Activated T-cell treated with anti-CD3 and anti-CD28 coated beads, Interleukin-2, amount 50 U/mL, for 48 hours (primary cell): ENCODE measurements at regions not wholly inside any gene's neighbourhood (a gene's known extent, or its start where the extent isn't known, plus 50 kb on each side); places are given as distances from the start of the nearest gene placed in this dataset.

Experiments used
- DNase-seq, 2 experiments: peaks; one replicate each; pipeline ENCODE4 v3.0.0-alpha.2; 2020

- no peak for DNase-seq
These were observed 162.0 kb upstream of the SOX4 start for GRCh38 chr6:21431526-21431925.

- no peak for DNase-seq
These were observed 156.9 kb upstream of the SOX4 start for GRCh38 chr6:21436625-21437024.

- DNase-seq, result no peak
These were observed 156.0 kb upstream of the SOX4 start for GRCh38 chr6:21437581-21437980.

- peak; percentile 54 to 59 for DNase-seq
These were observed 155.1 kb upstream of the SOX4 start for GRCh38 chr6:21438237-21438985.

GRCh38 chr6:21438986-21439352 lies 154.6 kb upstream of the SOX4 start:
- no peak for DNase-seq

- peak in 1 of 2 experiments; percentile 25 for DNase-seq
These were observed 152.2 kb upstream of the SOX4 start for GRCh38 chr6:21441386-21441785.

- DNase-seq, result no peak
These were observed 150.7 kb upstream of the SOX4 start for GRCh38 chr6:21442874-21443273.

- no peak for DNase-seq
These were observed 148.8 kb upstream of the SOX4 start for GRCh38 chr6:21444711-21445260.

GRCh38 chr6:21447987-21448386 lies 145.6 kb upstream of the SOX4 start:
- no peak for DNase-seq

GRCh38 chr6:21448485-21449109 lies 145.0 kb upstream of the SOX4 start:
- DNase-seq, result no peak

GRCh38 chr6:21450149-21450548 lies 143.4 kb upstream of the SOX4 start:
- DNase-seq, result no peak

- DNase-seq, result no peak
These were observed 142.9 kb upstream of the SOX4 start for GRCh38 chr6:21450628-21451027.

- no peak for DNase-seq
These were observed 142.0 kb upstream of the SOX4 start for GRCh38 chr6:21451546-21452013.

GRCh38 chr6:21454262-21454661 lies 139.3 kb upstream of the SOX4 start:
- no peak for DNase-seq

- no peak for DNase-seq
These were observed 138.5 kb upstream of the SOX4 start for GRCh38 chr6:21455071-21455470.

- no peak for DNase-seq
These were observed 135.9 kb upstream of the SOX4 start for GRCh38 chr6:21457647-21458046.

GRCh38 chr6:21459641-21460040 lies 133.9 kb upstream of the SOX4 start:
- DNase-seq, result no peak

GRCh38 chr6:21461844-21462518 lies 131.6 kb upstream of the SOX4 start:
- no peak for DNase-seq

- DNase-seq, result no peak
These were observed 131.1 kb upstream of the SOX4 start for GRCh38 chr6:21462519-21462852.

- DNase-seq, result no peak
These were observed 126.5 kb upstream of the SOX4 start for GRCh38 chr6:21467091-21467490.

GRCh38 chr6:21468461-21468860 lies 125.1 kb upstream of the SOX4 start:
- DNase-seq, result no peak

- no peak for DNase-seq
These were observed 124.3 kb upstream of the SOX4 start for GRCh38 chr6:21469213-21469612.

GRCh38 chr6:21476112-21476511 lies 117.4 kb upstream of the SOX4 start:
- DNase-seq, result no peak

GRCh38 chr6:21478411-21478810 lies 115.1 kb upstream of the SOX4 start:
- no peak for DNase-seq
